ENCODE measurements at regions not wholly inside any gene's neighbourhood (a gene's known extent, or its start where the extent isn't known, plus 50 kb on each side); places are given as distances from the start of the nearest gene placed in this dataset.

DNA sequence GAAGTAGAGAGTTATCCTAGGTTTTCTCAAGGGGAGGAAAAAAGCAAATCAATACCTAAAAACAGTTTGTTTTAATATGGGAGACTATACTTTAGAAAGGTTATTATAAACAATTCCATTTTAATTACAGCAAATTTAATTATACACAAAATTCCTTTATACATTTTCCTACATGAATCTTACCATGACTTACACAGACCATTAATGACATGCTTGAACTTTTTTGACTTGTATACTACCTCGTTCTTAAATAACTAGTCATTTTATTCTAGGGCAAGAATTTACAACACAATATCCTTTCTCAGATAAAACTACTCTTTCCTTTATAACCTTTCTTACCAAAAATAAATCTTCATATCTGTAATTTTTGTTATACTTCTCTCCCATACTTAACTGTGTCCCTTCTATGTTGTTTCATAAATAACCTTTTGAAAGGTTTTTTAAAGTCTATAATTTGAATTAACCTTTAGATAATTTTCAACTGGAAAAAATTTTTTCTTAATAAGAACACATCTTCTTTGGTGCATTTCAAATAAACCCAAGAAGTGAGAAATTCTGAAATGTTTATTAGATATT is 729.4 kb downstream of the TENT5A start:
- TF ChIP-seq POLR2A (IDR thresholded peaks at IDR 0.05; ENCODE audit: low read length) (no peak), GATA1 (IDR thresholded peaks at IDR 0.05; ENCODE audit: low read depth, low read length) (no peak)

Measured in erythroblast (primary cell).